HL-60 (cell line): ENCODE measurements at regions not wholly inside any gene's neighbourhood (a gene's known extent, or its start where the extent isn't known, plus 50 kb on each side); places are given as distances from the start of the nearest gene placed in this dataset.

ENCODE experiments used
- DNase-seq, 2 experiments: peaks; one replicate each; pipeline ENCODE4 v3.0.0-alpha.2; 2010 to 2020; ENCODE audit warnings: low read depth in 1 of 2, low spot score in 1 of 2
- H3K27ac ChIP-seq: fragments of 250-450 bp; sonication (Bioruptor Pico); replicated peaks from 2 replicates; pipeline ENCODE4 v1.5.1; 2020; ENCODE audit warnings: mild to moderate bottlenecking, moderate library complexity
- H3K27me3 ChIP-seq: fragments of 250-450 bp; sonication (Bioruptor Pico); 2 replicates; pipeline ENCODE4 v1.5.1; 2021; ENCODE audit warnings: mild to moderate bottlenecking, moderate library complexity; ENCODE audit not compliant: insufficient read depth, poor library complexity, severe bottlenecking
- H3K4me3 ChIP-seq: replicated peaks from 2 replicates; pipeline ENCODE4 v1.5.1; 2011; ENCODE audit warnings: mild to moderate bottlenecking, control low read depth, low read length; ENCODE audit not compliant: insufficient read depth
- CTCF ChIP-seq: IDR thresholded peaks from one replicate; pipeline ENCODE4 v1.5.1; 2011; ENCODE audit warnings: low read length, control low read depth, inconsistent platforms; ENCODE audit not compliant: insufficient read depth
- GABPA ChIP-seq: IDR thresholded peaks from 2 replicates; pipeline ENCODE4 v1.6.1; 2012; ENCODE audit warnings: low read depth
- POLR2AphosphoS5 ChIP-seq: IDR thresholded peaks from 2 replicates; pipeline ENCODE4 v1.6.1; 2012; ENCODE audit warnings: low read depth
- SPI1 ChIP-seq: IDR thresholded peaks from 2 replicates; pipeline ENCODE4 v1.6.1; 2012; ENCODE audit warnings: low read depth, mild to moderate bottlenecking, borderline replicate concordance
- TF ChIP-seq, protein P1 (sequence below): IDR thresholded peaks from 2 replicates; pipeline ENCODE4 v1.6.1; 2012; ENCODE audit warnings: low read depth; ENCODE audit not compliant: insufficient replicate concordance

DNA sequence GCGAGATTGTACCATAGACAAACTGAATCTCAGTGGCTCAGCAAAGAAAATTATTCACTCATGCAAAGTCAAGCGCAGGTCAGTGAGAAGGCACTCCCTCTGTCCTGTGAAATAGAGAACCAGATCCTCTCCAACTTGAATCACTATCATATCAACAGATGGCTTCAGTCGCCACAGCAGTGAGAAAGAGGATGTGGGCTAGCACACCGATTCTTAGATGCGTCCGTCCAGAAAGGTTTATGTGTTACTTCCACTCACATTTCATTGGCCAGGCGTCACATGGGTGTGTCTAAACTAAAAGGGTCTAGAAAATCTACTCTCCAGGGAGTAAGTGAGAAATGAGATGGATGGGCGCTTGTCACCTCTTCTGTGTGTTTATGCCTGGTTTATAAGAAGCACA, 141.6 kb upstream of the KBTBD8 start:
- peak in 1 of 2 experiments; percentile 5 for DNase-seq
- no peak for TF ChIP-seq CTCF
- TF ChIP-seq SPI1: no peak
- no peak for TF ChIP-seq GABPA
- TF ChIP-seq, protein P1, sequence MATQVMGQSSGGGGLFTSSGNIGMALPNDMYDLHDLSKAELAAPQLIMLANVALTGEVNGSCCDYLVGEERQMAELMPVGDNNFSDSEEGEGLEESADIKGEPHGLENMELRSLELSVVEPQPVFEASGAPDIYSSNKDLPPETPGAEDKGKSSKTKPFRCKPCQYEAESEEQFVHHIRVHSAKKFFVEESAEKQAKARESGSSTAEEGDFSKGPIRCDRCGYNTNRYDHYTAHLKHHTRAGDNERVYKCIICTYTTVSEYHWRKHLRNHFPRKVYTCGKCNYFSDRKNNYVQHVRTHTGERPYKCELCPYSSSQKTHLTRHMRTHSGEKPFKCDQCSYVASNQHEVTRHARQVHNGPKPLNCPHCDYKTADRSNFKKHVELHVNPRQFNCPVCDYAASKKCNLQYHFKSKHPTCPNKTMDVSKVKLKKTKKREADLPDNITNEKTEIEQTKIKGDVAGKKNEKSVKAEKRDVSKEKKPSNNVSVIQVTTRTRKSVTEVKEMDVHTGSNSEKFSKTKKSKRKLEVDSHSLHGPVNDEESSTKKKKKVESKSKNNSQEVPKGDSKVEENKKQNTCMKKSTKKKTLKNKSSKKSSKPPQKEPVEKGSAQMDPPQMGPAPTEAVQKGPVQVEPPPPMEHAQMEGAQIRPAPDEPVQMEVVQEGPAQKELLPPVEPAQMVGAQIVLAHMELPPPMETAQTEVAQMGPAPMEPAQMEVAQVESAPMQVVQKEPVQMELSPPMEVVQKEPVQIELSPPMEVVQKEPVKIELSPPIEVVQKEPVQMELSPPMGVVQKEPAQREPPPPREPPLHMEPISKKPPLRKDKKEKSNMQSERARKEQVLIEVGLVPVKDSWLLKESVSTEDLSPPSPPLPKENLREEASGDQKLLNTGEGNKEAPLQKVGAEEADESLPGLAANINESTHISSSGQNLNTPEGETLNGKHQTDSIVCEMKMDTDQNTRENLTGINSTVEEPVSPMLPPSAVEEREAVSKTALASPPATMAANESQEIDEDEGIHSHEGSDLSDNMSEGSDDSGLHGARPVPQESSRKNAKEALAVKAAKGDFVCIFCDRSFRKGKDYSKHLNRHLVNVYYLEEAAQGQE: no peak
- no peak for TF ChIP-seq POLR2AphosphoS5
- Histone ChIP-seq H3K27me3 (peaks cover 2% of the 10 kb centered on the region), H3K4me3 (no peak overlapping the region), H3K27ac (no peak overlapping the region)

DNA sequence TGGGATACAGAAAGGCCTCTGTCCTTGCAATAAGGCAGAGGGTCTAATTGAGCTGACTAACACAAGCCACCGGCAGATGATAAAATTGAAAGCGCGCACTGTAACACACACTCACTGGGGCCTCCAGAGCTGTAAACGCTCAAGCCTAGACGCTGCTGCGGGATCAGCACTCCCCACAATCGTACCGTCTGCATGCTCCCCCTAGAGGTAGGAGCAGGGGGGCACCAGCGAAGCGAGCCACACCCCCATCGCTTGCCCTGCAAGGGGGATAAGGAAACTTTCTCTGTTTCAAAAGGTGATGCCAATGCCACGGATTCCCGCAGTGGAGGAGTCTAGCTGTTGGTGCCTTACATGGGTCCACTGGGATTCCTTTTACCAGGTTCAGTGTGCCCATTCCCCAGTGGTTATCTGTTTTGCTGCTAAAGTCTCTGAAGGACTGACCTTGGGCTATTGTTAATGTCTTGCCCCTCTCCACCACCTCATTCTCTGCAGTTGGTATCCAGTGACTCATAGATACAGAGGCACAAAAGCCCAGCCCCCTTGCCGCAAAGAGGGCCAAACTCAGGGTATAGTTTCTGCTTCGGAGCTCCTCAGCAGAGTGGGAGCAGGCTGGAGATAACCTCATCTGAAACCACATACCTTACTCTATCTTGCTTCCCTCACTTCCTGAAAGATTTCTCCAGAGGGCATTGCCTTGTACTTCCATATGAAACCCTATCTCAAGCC, 139.3 kb upstream of the KBTBD8 start:
- no peak overlapping the region for H3K4me3 ChIP-seq
- no peak for DNase-seq
- peaks cover 2% of the 10 kb centered on the region for H3K27me3 ChIP-seq
- no peak overlapping the region for H3K27ac ChIP-seq
- TF ChIP-seq GABPA: no peak
- TF ChIP-seq POLR2AphosphoS5: no peak
- TF ChIP-seq, protein P1: no peak
- TF ChIP-seq CTCF: no peak
- no peak for TF ChIP-seq SPI1

- TF ChIP-seq, protein P1: no peak
- TF ChIP-seq SPI1 (no peak), GABPA (no peak), POLR2AphosphoS5 (no peak), CTCF (no peak)
- Histone ChIP-seq H3K27me3 (peaks cover 2% of the 10 kb centered on the region), H3K4me3 (no peak overlapping the region), H3K27ac (no peak overlapping the region)
- no peak for DNase-seq
Measured at GRCh38 chr3:66860771-66861170, 137.3 kb upstream of the KBTBD8 start.
